HG03045 (cell line): ENCODE measurements at regions not wholly inside any gene's neighbourhood (a gene's known extent, or its start where the extent isn't known, plus 50 kb on each side); places are given as distances from the start of the nearest gene placed in this dataset.
"Not testable (repeated sequence)": the region's sequence is repeated elsewhere in the genome, so short reads cannot be mapped to it uniquely, and the experiment has no call there.

Experiments used
- ATAC-seq: cut with Tn5 transposase; IDR thresholded peaks from one replicate; pipeline ENCODE4 v1.9.1; 2021; ENCODE audit warnings: mild to moderate bottlenecking, moderate library complexity; ENCODE audit not compliant: unreplicated experiment

GRCh38 chr12:92406404-92407070 is 260.9 kb upstream of the BTG1 start:
- not testable (repeated sequence) for ATAC-seq

GRCh38 chr12:92405801-92406251 is 260.2 kb upstream of the BTG1 start:
- not testable (repeated sequence) for ATAC-seq

GRCh38 chr12:92404921-92405320 is 259.3 kb upstream of the BTG1 start:
- ATAC-seq, result no peak

- ATAC-seq, result no peak
Measured at GRCh38 chr12:92404259-92404894, 258.7 kb upstream of the BTG1 start.

GRCh38 chr12:92403210-92404175 is 257.8 kb upstream of the BTG1 start:
- peak; percentile 78 for ATAC-seq

GRCh38 chr12:92402415-92402814 is 256.8 kb upstream of the BTG1 start:
- ATAC-seq, result no peak

- no peak for ATAC-seq
Measured at GRCh38 chr12:92400006-92400405, 254.4 kb upstream of the BTG1 start.

GRCh38 chr12:92398565-92399309 is 253.1 kb upstream of the BTG1 start:
- ATAC-seq, result no peak

- ATAC-seq, result no peak
Measured at GRCh38 chr12:92396647-92397252, 251.1 kb upstream of the BTG1 start.

- no peak for ATAC-seq
Measured at GRCh38 chr12:92395322-92395721, 249.7 kb upstream of the BTG1 start.

- no peak for ATAC-seq
Measured at GRCh38 chr12:92394895-92395294, 249.2 kb upstream of the BTG1 start.

- no peak for ATAC-seq
Measured at GRCh38 chr12:92393504-92393903, 247.9 kb upstream of the BTG1 start.

- ATAC-seq, result not testable (repeated sequence)
Measured at GRCh38 chr12:92391726-92392125, 246.1 kb upstream of the BTG1 start.

- ATAC-seq, result no peak
Measured at GRCh38 chr12:92389466-92389865, 243.8 kb upstream of the BTG1 start.

- ATAC-seq, result no peak
Measured at GRCh38 chr12:92385296-92385695, 239.7 kb upstream of the BTG1 start.

- no peak for ATAC-seq
Measured at GRCh38 chr12:92384571-92384970, 238.9 kb upstream of the BTG1 start.

- ATAC-seq, result no peak
Measured at GRCh38 chr12:92382383-92382878, 236.8 kb upstream of the BTG1 start.

- ATAC-seq, result no peak
Measured at GRCh38 chr12:92381856-92382255, 236.2 kb upstream of the BTG1 start.

GRCh38 chr12:92378682-92379479 is 233.2 kb upstream of the BTG1 start:
- ATAC-seq, result no peak
